ENCODE measurements at regions not wholly inside any gene's neighbourhood (a gene's known extent, or its start where the extent isn't known, plus 50 kb on each side); places are given as distances from the start of the nearest gene placed in this dataset.

DNA sequence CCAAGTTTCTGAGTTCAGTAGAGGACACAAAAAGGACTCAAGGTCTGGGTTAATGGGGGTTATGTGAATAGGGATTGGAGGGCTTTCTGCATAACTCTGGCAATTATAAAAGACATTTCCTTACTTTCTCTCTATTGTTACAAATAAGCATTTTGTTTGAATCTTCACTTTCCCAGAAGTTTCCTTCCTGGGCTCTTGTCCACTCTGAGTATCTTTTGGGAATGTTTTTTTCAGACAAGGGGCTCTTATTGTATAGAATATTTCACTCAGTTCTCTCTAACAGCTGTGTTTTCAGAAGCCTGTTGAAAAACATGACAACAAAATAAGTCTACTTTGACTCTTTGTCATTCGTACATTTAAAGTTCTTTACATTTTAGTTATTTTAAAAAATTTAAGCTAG lies 57.6 kb upstream of the MAP9 start:
- Mint-ChIP-seq H3K27me3 (no peaks in the 10 kb centered on the region), H3K9me3 (ENCODE audit: low read depth) (peaks cover 8% of the 10 kb centered on the region), H3K27ac (no peak overlapping the region), H3K4me1 (ENCODE audit: low read depth) (peaks cover 9% of the 10 kb centered on the region), H3K4me3 (ENCODE audit: low read depth) (no peak overlapping the region), H3K36me3 (ENCODE audit: insufficient read depth) (no peaks in the 10 kb centered on the region)
- no peak for DNase-seq (ENCODE audit: low spot score, unreplicated experiment)
- TF ChIP-seq, protein P1, sequence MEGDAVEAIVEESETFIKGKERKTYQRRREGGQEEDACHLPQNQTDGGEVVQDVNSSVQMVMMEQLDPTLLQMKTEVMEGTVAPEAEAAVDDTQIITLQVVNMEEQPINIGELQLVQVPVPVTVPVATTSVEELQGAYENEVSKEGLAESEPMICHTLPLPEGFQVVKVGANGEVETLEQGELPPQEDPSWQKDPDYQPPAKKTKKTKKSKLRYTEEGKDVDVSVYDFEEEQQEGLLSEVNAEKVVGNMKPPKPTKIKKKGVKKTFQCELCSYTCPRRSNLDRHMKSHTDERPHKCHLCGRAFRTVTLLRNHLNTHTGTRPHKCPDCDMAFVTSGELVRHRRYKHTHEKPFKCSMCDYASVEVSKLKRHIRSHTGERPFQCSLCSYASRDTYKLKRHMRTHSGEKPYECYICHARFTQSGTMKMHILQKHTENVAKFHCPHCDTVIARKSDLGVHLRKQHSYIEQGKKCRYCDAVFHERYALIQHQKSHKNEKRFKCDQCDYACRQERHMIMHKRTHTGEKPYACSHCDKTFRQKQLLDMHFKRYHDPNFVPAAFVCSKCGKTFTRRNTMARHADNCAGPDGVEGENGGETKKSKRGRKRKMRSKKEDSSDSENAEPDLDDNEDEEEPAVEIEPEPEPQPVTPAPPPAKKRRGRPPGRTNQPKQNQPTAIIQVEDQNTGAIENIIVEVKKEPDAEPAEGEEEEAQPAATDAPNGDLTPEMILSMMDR (IDR thresholded peaks at IDR 0.05; ENCODE audit: unreplicated experiment): no peak

DNA sequence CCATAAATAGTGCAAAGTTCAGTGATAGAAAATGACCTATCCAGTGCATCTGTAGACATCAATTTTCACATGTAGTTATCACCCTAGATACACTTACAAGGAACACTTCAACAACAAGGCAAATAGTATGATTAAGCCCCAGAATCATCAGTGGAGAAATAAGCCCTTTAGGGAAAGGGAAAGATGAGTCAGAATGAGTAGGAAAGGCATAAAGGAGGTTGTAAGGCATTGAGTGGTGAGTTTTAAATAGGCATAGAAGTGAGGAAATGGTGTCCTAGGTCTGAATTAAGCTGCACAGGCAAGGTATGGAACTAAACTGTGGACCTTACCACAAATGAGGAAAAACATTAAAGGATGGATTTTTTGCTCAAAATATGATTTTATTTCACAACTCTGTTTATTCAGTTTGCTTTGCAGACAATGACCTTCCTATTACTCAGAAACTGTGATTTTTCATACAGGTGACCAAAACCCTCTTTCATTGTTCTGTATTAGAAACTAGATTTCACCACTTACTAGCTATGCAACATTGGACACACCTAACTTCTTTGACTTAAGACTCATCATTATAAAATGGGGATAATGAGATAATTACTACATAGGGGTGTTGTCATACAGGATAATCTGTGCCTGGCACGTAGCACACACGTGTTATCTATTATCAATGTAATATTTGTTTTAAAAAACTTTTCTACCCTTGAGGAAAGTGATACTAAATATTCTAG lies 57.0 kb upstream of the MAP9 start:
- no peak for DNase-seq (ENCODE audit: low spot score, unreplicated experiment)
- Mint-ChIP-seq H3K36me3 (ENCODE audit: insufficient read depth) (peaks cover under 1% of the 10 kb centered on the region), H3K9me3 (ENCODE audit: low read depth) (peaks cover 10% of the 10 kb centered on the region), H3K4me1 (ENCODE audit: low read depth) (peaks cover 9% of the 10 kb centered on the region), H3K27ac (no peak overlapping the region), H3K4me3 (ENCODE audit: low read depth) (no peak overlapping the region), H3K27me3 (no peaks in the 10 kb centered on the region)
- TF ChIP-seq, protein P1 (IDR thresholded peaks at IDR 0.05; ENCODE audit: unreplicated experiment): no peak

DNA sequence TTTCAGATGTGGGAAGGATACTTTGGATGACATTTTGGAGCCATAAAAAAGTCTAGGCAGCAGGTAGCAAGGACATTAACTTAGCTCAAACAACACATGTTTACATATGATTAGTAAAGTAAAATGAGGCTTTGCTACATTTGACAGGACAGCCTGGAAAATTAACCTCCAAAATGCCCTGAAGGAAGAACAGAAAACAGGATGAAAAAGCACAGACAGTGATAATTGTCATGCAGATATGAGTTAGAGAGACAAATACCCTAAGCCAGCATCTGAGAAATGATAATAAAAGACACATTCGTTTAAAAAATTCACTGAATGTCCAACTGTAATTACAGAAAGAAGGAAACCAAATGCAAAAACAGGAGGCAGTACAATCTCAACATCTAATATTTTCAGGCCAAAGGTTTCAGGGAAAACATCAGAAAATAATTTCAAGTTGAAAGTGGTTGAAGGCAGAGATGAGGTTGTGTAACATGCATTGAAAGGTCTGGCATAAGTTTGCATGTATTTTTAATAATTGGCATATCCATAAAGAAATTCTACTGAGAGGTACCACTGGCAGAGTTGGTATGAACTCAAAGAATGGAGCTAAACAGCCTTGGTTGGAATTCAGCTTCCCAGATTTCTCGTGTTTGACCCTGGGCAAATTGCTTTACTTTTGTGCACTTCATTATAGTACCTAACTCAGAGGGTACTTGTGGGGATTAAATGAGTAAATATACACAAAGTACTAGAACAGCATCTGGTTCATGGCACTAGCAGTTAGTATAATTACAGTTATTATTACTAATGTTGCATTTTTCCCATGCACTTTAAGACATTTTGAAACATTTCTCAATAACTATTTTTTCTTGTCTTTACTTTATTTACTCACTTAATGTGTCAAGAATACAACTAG lies 54.4 kb upstream of the MAP9 start:
- Mint-ChIP-seq H3K36me3 (ENCODE audit: insufficient read depth) (peaks cover 2% of the 10 kb centered on the region), H3K27ac (peak overlapping the region; percentile 17), H3K9me3 (ENCODE audit: low read depth) (peaks cover 14% of the 10 kb centered on the region), H3K4me3 (ENCODE audit: low read depth) (no peak overlapping the region), H3K4me1 (ENCODE audit: low read depth) (peaks cover 9% of the 10 kb centered on the region), H3K27me3 (no peaks in the 10 kb centered on the region)
- TF ChIP-seq, protein P1 (IDR thresholded peaks at IDR 0.05; ENCODE audit: unreplicated experiment): no peak
- no peak for DNase-seq (ENCODE audit: low spot score, unreplicated experiment)

DNA sequence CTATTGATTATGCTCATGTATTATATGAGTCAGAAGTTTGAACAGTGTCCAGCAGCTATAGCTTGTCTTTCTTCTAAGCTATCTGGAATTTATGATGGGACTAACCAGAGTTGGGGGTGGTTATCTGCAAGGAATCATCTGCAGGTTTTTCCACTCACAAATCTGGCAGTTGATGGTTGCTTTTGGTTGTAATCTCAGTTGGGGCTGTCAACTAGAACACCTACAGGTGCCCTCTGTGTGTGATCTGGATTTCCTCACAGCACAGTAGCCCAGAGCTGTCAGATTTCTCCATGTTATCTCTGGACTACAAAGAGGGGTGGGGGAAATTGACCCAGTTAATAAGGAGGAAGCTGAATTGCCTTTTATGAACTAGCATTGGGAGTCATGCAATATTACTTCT lies 51.4 kb upstream of the MAP9 start:
- no peak overlapping the region for H3K4me3 Mint-ChIP-seq (ENCODE audit: low read depth)
- H3K4me1 Mint-ChIP-seq (ENCODE audit: low read depth): peaks cover 9% of the 10 kb centered on the region
- TF ChIP-seq, protein P1 (IDR thresholded peaks at IDR 0.05; ENCODE audit: unreplicated experiment): no peak
- DNase-seq (ENCODE audit: low spot score, unreplicated experiment): no peak
- H3K36me3 Mint-ChIP-seq (ENCODE audit: insufficient read depth): peaks cover 2% of the 10 kb centered on the region
- peaks cover 22% of the 10 kb centered on the region for H3K9me3 Mint-ChIP-seq (ENCODE audit: low read depth)
- H3K27me3 Mint-ChIP-seq: no peaks in the 10 kb centered on the region
- no peak overlapping the region for H3K27ac Mint-ChIP-seq

DNA sequence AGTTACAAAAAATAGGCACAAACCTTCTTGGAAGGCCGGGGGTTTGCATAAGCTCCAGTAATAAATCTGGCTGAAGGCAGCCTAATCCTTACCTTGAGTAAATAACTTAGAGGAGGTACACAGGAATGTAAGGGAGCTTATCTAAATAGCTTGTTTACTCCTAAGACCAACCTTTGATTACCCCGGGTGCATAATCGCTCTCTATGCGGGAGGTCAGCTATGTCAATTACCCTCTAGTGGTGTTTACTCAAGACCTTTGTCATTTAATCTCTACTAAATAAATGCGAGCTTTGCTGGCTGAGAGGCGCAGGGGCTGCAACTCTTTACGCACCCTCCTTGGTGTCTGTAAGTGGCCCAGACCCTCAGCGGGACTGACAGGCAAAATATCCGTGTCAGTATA lies 50.2 kb upstream of the MAP9 start:
- H3K36me3 Mint-ChIP-seq (ENCODE audit: insufficient read depth): peaks cover 2% of the 10 kb centered on the region
- no peak for DNase-seq (ENCODE audit: low spot score, unreplicated experiment)
- H3K9me3 Mint-ChIP-seq (ENCODE audit: low read depth): peaks cover 28% of the 10 kb centered on the region
- no peak overlapping the region for H3K4me3 Mint-ChIP-seq (ENCODE audit: low read depth)
- no peak overlapping the region for H3K27ac Mint-ChIP-seq
- no peaks in the 10 kb centered on the region for H3K27me3 Mint-ChIP-seq
- H3K4me1 Mint-ChIP-seq (ENCODE audit: low read depth): peaks cover 9% of the 10 kb centered on the region
- TF ChIP-seq, protein P1 (IDR thresholded peaks at IDR 0.05; ENCODE audit: unreplicated experiment): no peak
